Colonic mucosa (tissue), 4 donors: ENCODE measurements at regions not wholly inside any gene's neighbourhood (a gene's known extent, or its start where the extent isn't known, plus 50 kb on each side); places are given as distances from the start of the nearest gene placed in this dataset.

Experiments used
- DNase-seq: peaks from one replicate; pipeline ENCODE4 v3.0.0-alpha.2; 2020
- H3K27ac ChIP-seq: fragments of 200-600 bp; one replicate; pipeline ENCODE4 v1.8.0; 2021
- H3K27me3 ChIP-seq: fragments of 200-600 bp; one replicate; pipeline ENCODE4 v1.8.0; 2021
- H3K36me3 ChIP-seq: fragments of 200-600 bp; one replicate; pipeline ENCODE4 v1.8.0; 2021
- H3K4me1 ChIP-seq: fragments of 200-600 bp; one replicate; pipeline ENCODE4 v1.8.0; 2021; ENCODE audit warnings: mild to moderate bottlenecking
- H3K4me3 ChIP-seq: fragments of 200-600 bp; one replicate; pipeline ENCODE4 v1.8.0; 2021
- H3K9ac ChIP-seq, 2 donors: one replicate each; pipeline ENCODE4 v1.7.0; 2013; ENCODE audit warnings: control low read depth in 2 of 2, low read depth in 2 of 2, low read length in 2 of 2
- H3K9me3 ChIP-seq: fragments of 200-600 bp; one replicate; pipeline ENCODE4 v1.8.0; 2021
- intact Hi-C: fragments of 100-400 bp; cut with DNase I; formaldehyde crosslinking; loops from one replicate; pipeline ENCODE4 v1.14.1; 2022
- TF ChIP-seq, protein P1 (sequence below): fragments of 200-600 bp; IDR thresholded peaks from one replicate; pipeline ENCODE4 v1.8.0; 2022; ENCODE audit warnings: antibody characterized with exemption, mild to moderate bottlenecking
- donor health status: healthy.
- donor health status: DM: no; HTN: no; CAD: no.
- donor health status: DM: no; HTN: no; CAD: no.

DNA sequence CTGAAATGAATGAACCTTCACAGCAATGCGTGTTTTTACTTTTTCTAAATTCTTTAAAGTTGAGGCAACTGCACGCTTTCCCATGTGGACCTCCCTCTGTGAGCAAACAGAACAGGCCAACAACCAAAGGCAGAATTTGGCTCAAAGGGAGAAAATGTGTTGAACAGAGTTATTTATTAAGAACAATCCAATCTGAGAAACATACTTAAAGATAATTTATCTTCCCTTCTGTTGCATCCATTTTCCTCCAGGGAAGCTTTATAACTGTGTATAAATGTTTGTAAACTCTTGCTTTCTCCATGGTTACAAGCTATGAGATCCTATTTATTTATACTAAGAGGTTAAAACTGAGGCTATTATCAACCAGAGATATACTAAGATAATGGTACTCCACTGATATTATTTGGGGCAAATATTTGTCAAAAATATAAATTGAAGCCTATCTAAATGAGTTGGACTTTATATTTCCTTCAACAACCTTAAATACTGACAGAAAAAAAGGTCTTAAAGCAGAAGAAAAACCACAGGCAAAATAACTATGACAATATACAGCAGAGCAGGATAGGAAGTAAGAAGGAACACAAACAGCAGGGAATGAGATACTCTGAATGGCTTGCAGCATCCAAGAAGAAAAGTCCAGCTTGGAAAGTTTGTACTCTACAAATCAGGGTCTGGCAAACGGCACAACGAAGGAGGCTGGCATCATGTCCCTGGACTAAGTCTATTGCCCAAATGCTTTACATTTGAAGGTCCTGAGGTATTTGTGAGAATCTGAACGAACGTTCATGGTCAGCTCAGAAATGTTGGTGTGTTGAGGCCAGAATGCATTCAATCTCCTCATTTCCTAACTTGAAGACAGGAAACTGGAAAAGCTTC lies 663.2 kb upstream of the INTU start:
- intact Hi-C loops = no loop called here
- no peaks in the 10 kb centered on the region for H3K27me3 ChIP-seq

DNA sequence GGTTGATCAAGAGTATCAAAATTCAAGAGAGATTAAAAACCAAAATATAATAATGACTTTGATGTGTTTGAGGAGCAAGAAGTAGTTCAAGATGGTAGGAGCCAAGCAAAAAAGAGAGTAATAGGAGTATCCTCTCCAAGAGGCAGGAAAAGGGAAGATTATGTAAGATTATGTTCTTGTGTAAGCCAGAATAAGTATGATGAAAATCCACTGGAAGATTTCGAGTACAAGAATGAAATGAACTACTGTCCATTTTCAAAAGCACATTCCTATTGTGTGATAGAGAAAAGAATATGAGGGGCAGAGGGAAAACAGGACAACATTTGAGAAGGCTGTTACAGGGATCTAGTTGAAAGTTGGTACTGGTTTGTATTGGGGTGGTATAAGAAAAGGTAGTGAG lies 659.6 kb upstream of the INTU start:
- H3K9ac ChIP-seq = no peak overlapping the region
- intact Hi-C loops = no loop called here
- TF ChIP-seq, protein P1, sequence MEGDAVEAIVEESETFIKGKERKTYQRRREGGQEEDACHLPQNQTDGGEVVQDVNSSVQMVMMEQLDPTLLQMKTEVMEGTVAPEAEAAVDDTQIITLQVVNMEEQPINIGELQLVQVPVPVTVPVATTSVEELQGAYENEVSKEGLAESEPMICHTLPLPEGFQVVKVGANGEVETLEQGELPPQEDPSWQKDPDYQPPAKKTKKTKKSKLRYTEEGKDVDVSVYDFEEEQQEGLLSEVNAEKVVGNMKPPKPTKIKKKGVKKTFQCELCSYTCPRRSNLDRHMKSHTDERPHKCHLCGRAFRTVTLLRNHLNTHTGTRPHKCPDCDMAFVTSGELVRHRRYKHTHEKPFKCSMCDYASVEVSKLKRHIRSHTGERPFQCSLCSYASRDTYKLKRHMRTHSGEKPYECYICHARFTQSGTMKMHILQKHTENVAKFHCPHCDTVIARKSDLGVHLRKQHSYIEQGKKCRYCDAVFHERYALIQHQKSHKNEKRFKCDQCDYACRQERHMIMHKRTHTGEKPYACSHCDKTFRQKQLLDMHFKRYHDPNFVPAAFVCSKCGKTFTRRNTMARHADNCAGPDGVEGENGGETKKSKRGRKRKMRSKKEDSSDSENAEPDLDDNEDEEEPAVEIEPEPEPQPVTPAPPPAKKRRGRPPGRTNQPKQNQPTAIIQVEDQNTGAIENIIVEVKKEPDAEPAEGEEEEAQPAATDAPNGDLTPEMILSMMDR = no peak
- H3K36me3 ChIP-seq = no peaks in the 10 kb centered on the region
- no peaks in the 10 kb centered on the region for H3K9me3 ChIP-seq
- H3K4me3 ChIP-seq = no peak overlapping the region
- no peaks in the 10 kb centered on the region for H3K27me3 ChIP-seq
- no peak overlapping the region for H3K27ac ChIP-seq
- no peaks in the 10 kb centered on the region for H3K4me1 ChIP-seq
- DNase-seq = no peak

More for the DNA sequence above, 663.2 kb upstream of the INTU start:
- no peak overlapping the region for H3K9ac ChIP-seq
- peak overlapping the region; percentile 1 for H3K27ac ChIP-seq
- H3K9me3 ChIP-seq = no peaks in the 10 kb centered on the region
- no peaks in the 10 kb centered on the region for H3K36me3 ChIP-seq
- H3K4me3 ChIP-seq = no peak overlapping the region
- TF ChIP-seq, protein P1 = no peak
- no peak for DNase-seq
- H3K4me1 ChIP-seq = no peaks in the 10 kb centered on the region

DNA sequence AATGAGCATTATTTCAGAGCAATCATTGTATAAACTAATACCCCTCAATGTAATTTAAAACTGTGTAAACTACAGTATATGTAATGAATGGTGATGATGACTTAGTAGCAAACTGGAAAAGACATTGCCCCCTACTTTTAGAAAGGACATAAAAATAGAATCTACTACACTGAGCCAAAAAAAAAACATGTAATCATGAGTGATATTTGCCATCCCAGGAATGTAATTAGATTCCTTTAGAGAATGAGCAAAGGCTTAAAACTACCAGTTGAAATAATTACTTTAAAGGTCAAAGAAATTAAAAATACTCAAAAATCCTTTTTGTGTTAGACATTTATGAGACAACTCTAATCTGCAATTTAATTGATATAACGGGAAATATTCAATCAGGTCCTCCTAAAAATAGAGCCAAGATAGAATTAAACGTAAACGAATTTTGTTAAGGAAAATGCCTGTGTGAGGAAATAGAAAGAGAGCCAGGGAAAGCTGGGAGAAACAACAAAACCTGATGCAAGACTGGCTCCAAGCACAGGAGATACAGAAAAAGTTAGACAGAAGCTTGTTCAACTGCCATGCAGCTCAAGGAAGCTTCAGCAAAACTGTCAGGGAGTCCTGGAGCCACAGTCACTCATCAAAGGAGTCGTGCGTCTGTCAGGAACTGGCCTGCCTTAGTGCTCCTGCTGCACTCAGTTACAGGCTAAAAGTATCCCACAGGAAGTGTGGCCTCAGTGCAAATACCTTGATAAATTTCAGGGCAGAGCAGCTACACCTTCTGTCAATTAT lies 655.7 kb upstream of the INTU start:
- intact Hi-C loops = no loop called here

DNA sequence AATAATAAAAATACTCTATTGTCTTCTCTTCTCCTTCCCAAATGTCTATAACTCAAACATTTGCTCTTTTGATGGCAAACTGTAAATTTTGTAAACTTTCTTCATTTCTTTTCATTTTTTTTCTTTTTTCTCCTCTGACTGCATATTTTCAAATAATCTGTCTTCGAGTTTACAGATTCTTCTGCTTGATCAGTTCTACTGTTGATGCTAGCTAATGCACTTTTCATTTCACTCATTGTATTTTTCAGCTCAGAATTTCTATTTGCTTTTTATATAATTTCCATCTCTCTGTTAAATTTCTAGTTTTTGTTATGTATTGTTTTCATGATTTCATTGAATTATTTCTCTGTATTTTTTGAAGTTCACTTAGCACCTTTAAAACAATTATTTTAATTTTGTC lies 646.8 kb upstream of the INTU start:
- DNase-seq = no peak
- Histone ChIP-seq H3K9ac (no peak overlapping the region), H3K4me3 (no peak overlapping the region), H3K4me1 (no peaks in the 10 kb centered on the region), H3K9me3 (no peaks in the 10 kb centered on the region), H3K27ac (no peak overlapping the region), H3K27me3 (no peaks in the 10 kb centered on the region), H3K36me3 (no peaks in the 10 kb centered on the region)
- TF ChIP-seq, protein P1 = no peak
- intact Hi-C loops = no loop called here

More for the DNA sequence above, 655.7 kb upstream of the INTU start:
- TF ChIP-seq, protein P1 = no peak
- H3K9me3 ChIP-seq = no peaks in the 10 kb centered on the region
- H3K4me1 ChIP-seq = no peaks in the 10 kb centered on the region
- DNase-seq = no peak
- H3K27ac ChIP-seq = no peak overlapping the region
- no peak overlapping the region for H3K9ac ChIP-seq
- H3K4me3 ChIP-seq = no peak overlapping the region
- no peaks in the 10 kb centered on the region for H3K36me3 ChIP-seq
- H3K27me3 ChIP-seq = no peaks in the 10 kb centered on the region

DNA sequence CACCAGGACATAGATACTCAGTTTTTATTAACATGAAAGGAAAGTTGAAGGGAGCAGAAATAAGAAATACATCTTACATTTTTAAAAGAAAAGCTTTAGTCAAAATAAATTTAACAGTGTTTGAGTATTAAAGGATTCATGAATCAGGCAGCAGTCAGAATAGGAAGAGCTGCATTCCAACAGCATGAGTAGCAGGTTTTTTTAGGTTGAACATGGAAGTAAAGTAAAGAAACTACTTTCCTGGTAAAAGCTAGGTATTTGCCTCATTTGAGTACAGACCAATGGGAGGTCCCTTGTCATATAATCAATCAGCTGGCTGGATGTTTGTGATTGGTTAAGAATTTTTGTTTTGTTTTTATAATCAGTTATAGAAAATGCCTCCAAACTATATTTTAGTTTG lies 645.9 kb upstream of the INTU start:
- intact Hi-C loops = no loop called here
- Histone ChIP-seq H3K9ac (no peak overlapping the region), H3K4me1 (no peaks in the 10 kb centered on the region), H3K4me3 (no peak overlapping the region), H3K36me3 (no peaks in the 10 kb centered on the region), H3K27ac (no peak overlapping the region), H3K27me3 (no peaks in the 10 kb centered on the region), H3K9me3 (no peaks in the 10 kb centered on the region)
- DNase-seq = no peak
- TF ChIP-seq, protein P1 = no peak
